ENCODE measurements at regions not wholly inside any gene's neighbourhood (a gene's known extent, or its start where the extent isn't known, plus 50 kb on each side); places are given as distances from the start of the nearest gene placed in this dataset.

GRCh38 chr18:75874401-75875089 is 447.0 kb upstream of the SMIM21 start:
- Histone ChIP-seq H2AFZ (ENCODE audit: low read depth, low read length) (no peak overlapping the region), H3K27me3 (ENCODE audit: control insufficient read depth in 2 of 2, insufficient read depth in 2 of 2, low read length in 2 of 2) (no peaks in the 10 kb centered on the region), H3K9me1 (ENCODE audit: control insufficient read depth, insufficient read depth, low read length) (no peaks in the 10 kb centered on the region), H3K79me2 (ENCODE audit: control insufficient read depth, insufficient read depth, low read length) (no peaks in the 10 kb centered on the region), H3K4me3 (no peak overlapping the region), H4K20me1 (replicated peaks; ENCODE audit: control insufficient read depth, insufficient read depth, low read length) (no peaks in the 10 kb centered on the region), H3K9ac (ENCODE audit: insufficient read depth in 1 of 2, low read depth in 2 of 2, low read length in 2 of 2) (no peak overlapping the region), H3K27ac (ENCODE audit: extremely low read depth, low read depth, low read length) (no peak overlapping the region), H3K4me1 (replicated peaks in 1 of 2; ENCODE audit: control insufficient read depth in 2 of 2, insufficient read depth in 2 of 2, low read length in 2 of 2) (no peaks in the 10 kb centered on the region), H3K36me3 (ENCODE audit: control insufficient read depth, insufficient read depth, low read length) (no peaks in the 10 kb centered on the region), H3K9me3 (replicated peaks; ENCODE audit: control insufficient read depth, insufficient read depth, low read depth, low read length) (no peaks in the 10 kb centered on the region), H3K4me2 (ENCODE audit: insufficient read depth, low read length) (no peak overlapping the region)
- ChIA-PET CTCF (ENCODE audit: low intra/inter-chr PET ratio) (no interaction called here), POLR2A (no interaction called here)
- WGBS (ENCODE audit: insufficient coverage, low coverage, missing lambda C conversion rate): under 1% methylated on average over 10 of the region's 11 CpGs
- ATAC-seq (no peak), DNase-seq (ENCODE audit: extremely low read depth in 1 of 4, low spot score in 3 of 4) (no peak), FAIRE-seq (no peak)
- in situ Hi-C loops (cut with MboI) (no loop called here), intact Hi-C loops (cut with micrococcal nuclease) (loop anchor here (10.0 kb wide), 1 partner anchor 1730 kb away; the partner anchor contains the start of genes FBXO15 and TIMM21)
- TF ChIP-seq CC2D1A (IDR thresholded peaks at IDR 0.05) (no peak), ZNF384 (IDR thresholded peaks at IDR 0.05; ENCODE audit: low read depth, low read length) (no peak), SMAD4 (CRISPR knock-in tag; conservative IDR thresholded peaks at IDR 0.05) (no peak), VEZF1 (CRISPR knock-in tag; IDR thresholded peaks at IDR 0.05) (no peak), HDAC6 (IDR thresholded peaks at IDR 0.05; ENCODE audit: low read depth, low read length) (no peak), YY1 (IDR thresholded peaks at IDR 0.05; ENCODE audit: borderline replicate concordance in 1 of 3, control insufficient read depth in 1 of 3, extremely low read depth in 1 of 3, insufficient read depth in 3 of 3, insufficient read length in 1 of 3, insufficient replicate concordance in 2 of 3, low read depth in 1 of 3, low read length in 2 of 3) (no peak), ZFP1 (CRISPR knock-in tag; IDR thresholded peaks at IDR 0.05) (no peak), NR2C2 (CRISPR knock-in tag; IDR thresholded peaks at IDR 0.05) (no peak), NR2C2 (tag; IDR thresholded peaks at IDR 0.05) (no peak), LARP7 (IDR thresholded peaks at IDR 0.05) (no peak), SMAD1 (IDR thresholded peaks at IDR 0.05; ENCODE audit: low read depth, low read length, partially characterized antibody) (no peak), CHCHD3 (CRISPR knock-in tag; IDR thresholded peaks at IDR 0.05) (no peak), JUNB (CRISPR knock-in tag; conservative IDR thresholded peaks at IDR 0.05) (no peak), GABPA (tag; conservative IDR thresholded peaks at IDR 0.05; ENCODE audit: low read depth) (no peak)
- no TSS peak for BruUV-seq (replicated peaks)

Data from K562 (cell line).